ENCODE measurements at regions not wholly inside any gene's neighbourhood (a gene's known extent, or its start where the extent isn't known, plus 50 kb on each side); places are given as distances from the start of the nearest gene placed in this dataset.

DNA sequence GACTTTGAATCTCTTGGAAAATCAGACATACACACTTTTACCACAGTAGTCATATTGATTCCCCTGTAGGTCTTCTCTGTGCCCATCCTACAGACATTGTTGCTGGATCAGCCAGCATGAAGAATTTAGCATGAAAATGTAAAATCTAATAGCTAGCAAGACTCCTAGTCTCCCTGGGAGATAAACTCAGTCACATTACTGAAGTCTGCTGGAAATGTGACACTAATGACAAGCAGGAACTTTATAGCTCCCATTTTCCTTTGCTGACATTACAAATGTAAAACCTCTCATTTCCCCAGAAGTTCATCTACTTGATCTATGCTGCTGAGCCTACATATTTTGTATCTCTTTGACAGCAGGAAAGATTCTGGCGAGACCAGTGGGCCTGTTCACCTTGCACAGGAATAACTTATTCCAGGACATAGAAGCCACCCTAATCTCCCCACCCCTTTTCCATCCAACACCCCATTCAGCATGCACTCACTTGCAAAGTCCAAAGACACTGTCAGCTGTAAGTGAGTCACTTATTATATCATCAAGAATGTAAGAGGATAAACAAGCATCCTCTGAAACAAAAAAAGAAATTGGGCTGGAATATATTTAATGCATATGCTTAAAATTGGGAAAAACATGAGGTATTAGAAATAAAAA is 648.3 kb upstream of the PKDCC start:
- no peak for DNase-seq
- no peak for ATAC-seq
- intact Hi-C loops (cut with DNase I), result loop anchor here in 1 of 2 donors (5.0 kb wide), 1 partner anchor 1487 kb away; no protein-coding TSS in a partner anchor

DNA sequence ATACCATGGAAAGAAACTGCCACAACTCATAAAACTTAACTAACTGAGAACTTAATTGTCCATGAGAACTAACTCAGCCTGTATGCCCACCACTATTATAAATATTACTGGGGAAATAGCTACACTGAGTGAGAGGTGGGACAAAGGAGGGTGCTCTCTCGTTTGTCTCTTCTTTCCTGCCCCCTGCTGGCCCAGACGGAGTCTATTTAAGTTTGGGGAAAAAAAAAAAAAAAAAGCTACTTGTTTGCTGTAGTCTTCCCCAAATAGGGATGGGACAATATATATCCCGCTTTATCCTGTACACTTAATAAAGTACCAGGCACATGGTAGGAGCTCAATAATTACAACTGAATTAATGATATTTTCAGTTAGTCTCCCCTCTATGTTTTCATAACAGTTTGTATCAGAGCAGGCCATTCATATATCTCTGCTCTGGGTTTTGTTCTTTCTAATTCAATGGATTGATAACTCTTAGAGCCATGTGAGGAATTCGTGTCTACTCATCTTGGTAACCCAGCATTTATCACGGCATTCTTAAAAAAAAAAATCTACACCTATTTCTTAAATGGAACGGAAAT is 647.6 kb upstream of the PKDCC start:
- ATAC-seq (no peak), DNase-seq (no peak)
- intact Hi-C loops (cut with DNase I), result loop anchor here in 1 of 2 donors (5.0 kb wide), 1 partner anchor 1488 kb away; no protein-coding TSS in a partner anchor

DNA sequence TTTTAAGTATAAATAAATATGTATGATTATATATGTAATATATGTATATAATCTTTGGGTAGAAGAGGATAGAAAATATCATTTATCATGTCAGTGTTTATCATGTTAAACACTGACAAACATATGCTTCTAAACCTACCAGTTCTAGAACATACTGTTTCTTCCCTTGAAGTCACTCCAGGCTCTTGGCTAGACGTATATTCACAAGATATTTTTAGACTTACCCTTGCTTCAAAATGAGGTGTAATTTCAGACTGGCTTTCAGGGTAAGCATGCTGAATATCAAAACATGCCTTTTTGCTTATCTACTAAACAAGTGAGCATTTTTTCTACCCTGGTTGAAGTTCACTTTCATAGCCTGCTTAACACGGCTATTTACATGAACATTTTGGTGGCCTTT is 642.4 kb upstream of the PKDCC start:
- ATAC-seq (no peak), DNase-seq (no peak)
- intact Hi-C loops (cut with DNase I), result no loop called here

DNA sequence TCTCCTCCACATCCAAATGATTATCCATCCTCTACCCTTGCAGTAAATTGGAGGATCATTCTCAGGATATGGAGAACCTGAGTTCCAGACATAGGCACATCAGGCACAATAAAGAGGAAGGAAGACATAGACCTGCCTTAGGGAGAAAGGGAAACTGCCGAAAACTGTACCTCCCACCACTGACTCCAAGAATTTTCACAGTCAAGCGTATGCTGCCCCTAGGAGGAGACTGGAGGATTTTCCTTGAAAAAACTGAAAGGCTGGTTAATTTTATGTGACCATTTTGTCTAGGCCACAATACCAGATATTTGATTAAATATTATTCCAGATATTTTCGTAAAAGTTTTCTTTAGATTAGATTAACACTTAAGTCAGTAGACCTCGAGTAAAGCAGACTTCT is 638.5 kb upstream of the PKDCC start:
- intact Hi-C loops (cut with DNase I), result no loop called here
- ATAC-seq (no peak), DNase-seq (no peak)

DNA sequence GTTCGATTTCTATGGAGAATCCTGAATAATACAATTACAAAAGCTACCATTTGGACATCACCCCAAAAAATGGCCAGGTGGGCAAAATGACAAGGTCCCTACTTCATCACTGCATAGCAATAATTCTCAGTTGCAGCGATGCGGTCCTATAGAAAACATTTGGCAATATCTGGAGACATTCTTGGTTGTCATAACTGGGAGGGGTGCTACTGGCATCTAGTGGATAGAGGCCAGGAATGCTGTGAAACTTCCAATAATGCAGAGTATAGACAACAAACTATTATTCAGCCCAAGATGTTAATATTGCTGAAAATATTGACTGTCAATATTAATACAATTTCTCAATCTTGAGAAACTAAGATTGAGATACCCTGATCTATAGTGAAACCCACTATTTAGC is 637.8 kb upstream of the PKDCC start:
- no peak for ATAC-seq
- no peak for DNase-seq
- intact Hi-C loops (cut with DNase I), result loop anchor here (5.0 to 10.0 kb wide), 3 partner anchors 285 to 375 kb away; no protein-coding TSS in a partner anchor

DNA sequence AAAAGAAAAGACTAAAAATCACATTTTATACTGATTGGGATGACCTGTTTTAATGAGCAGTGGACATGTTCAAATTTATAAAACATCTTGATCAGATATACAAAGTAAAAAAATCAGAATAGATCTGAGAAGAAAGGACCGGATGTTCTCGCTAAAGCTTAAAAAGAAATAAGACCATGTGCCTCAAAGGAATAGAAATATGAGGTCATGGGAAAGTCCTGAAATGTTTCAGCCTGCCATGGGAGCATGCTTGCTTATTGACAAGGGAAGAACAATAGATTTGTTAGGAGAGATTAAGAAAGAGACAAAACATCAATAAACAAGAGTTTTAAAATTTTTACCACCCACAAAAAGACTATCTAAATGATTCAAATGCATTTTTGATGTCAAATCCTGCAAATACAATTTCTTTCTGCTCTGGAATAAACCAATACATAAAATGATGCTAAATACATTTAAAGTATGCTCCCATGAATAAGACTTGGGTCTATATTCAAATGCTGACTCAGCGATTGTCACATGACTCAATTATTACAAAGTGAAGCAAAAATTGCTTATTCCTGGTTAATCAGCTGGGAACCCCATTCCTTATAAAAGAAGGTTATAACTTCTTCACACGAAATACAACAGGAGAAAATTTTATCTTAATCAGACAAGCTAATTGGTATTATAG is 633.9 kb upstream of the PKDCC start:
- intact Hi-C loops (cut with DNase I), result loop anchor here (5.0 to 10.0 kb wide), 3 partner anchors 281 to 371 kb away; no protein-coding TSS in a partner anchor
- DNase-seq (no peak), ATAC-seq (no peak)

DNA sequence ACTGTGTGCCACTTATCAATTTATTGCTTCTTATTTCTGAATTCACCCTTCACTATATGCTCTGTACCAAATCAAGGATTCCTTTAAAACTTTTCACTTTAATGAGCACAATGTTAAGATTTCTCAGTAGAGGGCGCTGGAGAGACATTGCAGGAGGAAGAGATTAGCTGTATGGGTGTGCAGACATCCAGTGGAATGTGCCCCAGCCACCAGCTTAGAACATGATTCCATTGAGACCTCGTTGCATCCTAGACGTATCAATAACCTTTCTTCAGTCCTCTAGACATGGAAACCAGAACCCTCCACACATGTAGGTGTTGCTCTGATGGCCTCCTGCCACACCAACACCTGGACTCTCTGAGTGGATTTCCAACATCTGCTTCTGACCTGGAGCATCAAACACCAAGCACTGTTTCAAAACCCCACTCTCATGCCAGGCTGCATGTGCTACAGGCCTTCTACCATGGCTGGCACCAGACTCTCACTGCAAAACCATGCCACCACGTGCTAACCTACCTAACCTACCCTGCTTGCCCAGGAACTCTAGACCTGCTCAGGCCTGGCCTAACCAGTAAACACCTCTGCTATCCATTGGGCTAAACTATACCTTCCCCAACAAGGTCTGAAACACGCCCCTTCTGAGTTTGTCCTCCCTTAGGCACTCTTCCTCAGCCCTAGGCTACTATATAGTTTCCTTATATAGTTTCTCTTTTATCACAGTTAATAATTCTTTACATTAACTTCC is 633.2 kb upstream of the PKDCC start:
- ATAC-seq (no peak), DNase-seq (no peak)
- intact Hi-C loops (cut with DNase I), result loop anchor here (5.0 to 10.0 kb wide), 3 partner anchors 280 to 370 kb away; no protein-coding TSS in a partner anchor

DNA sequence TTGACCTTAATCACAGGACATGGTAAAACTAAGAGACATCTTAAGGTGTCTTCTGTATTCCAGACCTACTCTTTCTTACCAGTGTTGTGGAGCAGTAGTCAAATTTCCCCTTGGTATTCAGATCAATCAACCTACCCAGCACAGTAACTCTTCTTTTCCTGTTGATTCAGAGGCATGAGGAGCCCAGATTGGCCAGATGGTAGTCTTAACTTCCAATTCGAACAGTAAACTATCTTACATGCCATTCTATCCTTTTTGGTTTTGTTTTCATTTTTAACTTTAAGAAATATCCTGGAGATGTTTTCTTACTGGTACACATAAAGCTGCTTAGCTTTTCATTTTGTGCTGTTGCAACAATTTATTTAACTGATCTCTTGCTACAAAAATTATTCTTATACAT is 630.3 kb upstream of the PKDCC start:
- no peak for DNase-seq
- intact Hi-C loops (cut with DNase I), result loop anchor here (10.0 kb wide), 2 partner anchors 277 to 367 kb away; no protein-coding TSS in a partner anchor
- no peak for ATAC-seq

DNA sequence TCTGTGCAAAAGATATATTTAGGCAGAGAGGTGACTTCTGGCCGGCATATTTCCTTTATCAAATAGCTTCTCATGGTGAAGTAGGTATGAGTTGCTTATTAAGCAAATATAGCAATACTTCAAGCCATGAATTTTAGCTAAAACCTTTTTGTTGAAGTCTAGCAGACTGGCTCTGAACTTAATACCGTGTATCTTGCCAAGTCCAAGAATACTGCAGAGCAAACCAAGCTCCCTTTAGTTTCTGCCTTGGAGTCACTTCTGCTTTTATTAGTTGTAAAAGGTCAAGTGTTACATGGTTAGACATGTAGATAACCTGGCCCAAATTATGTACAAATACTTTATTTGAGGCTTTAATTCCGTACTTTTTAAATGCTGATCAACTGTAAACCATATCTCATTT is 627.6 kb upstream of the PKDCC start:
- ATAC-seq, result no peak
- intact Hi-C loops (cut with DNase I), result no loop called here

DNA sequence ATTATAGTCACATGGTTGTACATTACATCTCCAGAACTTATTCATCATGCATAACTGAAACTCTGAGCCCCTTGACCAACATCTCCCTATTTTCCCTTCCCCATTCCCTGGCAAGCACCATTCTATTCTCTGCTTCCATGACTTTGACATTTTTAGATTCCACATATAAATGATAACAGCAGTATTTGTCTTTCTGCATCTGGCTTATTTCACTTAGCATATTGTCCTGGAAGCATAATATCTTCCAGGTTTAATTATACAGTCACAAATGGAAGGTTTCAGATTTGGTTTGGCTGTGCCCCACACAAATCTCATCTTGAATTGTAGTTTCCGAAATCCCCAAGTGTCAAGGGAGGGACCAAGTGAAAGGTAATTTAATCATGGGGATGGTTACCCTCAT is 626.9 kb upstream of the PKDCC start:
- intact Hi-C loops (cut with DNase I), result no loop called here
- DNase-seq (no peak), ATAC-seq (no peak)

More for the DNA sequence above, 627.6 kb upstream of the PKDCC start:
- no peak for DNase-seq

DNA sequence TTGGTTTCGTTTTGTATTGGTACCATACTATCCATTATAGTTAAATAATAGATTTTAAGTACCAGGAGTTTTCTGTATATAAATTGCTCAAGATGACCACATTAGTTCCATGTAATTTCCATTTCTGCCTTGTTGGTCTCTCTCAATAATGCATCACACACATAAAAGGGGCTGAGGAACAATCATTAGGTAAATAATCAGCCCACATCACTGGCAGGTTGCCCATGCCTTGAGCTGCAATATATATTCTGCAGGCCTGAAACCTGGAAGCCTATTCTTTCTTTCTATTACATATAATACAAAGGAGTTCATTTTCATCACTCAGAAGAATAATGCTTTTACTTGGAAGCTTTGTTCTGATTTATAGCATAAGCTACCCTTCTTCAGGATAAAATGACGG is 616.1 kb upstream of the PKDCC start:
- ATAC-seq, result no peak
- DNase-seq, result no peak
- intact Hi-C loops (cut with DNase I), result no loop called here

DNA sequence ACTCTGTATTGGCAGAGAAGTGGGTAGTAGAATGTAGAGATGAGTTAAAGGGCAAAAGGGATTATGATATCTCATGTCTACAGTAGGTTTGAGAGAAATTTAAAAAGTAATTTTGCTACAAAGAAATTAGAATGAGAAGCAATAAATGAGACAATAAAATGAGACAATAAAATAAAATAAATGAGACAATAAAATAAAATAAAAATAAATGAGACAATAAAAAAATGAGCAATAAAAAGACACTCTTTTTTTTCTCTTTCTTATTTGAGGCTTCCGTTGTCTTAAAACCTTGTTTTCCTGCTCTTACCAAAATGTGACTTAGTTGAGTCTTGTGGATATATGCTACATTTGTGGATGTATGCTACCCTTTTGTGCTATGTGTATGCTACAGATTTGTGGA is 615.4 kb upstream of the PKDCC start:
- ATAC-seq (no peak), DNase-seq (no peak)
- intact Hi-C loops (cut with DNase I), result no loop called here

DNA sequence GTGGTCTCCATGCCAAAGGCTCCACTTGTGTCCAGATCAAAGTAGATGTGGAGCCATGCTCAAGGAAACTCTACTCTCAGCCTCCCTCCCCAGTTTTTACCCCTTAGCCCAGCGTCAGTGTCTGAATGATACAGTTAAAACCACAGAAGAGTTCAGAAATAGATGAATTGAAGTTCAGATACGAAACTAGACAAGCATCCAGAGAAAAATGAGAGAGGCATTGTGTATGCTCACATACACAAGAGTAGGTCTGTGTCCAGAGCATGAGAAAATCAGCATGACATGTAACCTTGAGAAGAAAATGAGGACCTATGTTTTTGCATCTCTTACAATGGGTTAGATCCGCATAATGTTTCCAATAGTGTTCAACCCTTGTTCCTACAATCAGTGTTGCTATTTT is 612.8 kb upstream of the PKDCC start:
- intact Hi-C loops (cut with DNase I), result no loop called here
- ATAC-seq (no peak), DNase-seq (no peak)

DNA sequence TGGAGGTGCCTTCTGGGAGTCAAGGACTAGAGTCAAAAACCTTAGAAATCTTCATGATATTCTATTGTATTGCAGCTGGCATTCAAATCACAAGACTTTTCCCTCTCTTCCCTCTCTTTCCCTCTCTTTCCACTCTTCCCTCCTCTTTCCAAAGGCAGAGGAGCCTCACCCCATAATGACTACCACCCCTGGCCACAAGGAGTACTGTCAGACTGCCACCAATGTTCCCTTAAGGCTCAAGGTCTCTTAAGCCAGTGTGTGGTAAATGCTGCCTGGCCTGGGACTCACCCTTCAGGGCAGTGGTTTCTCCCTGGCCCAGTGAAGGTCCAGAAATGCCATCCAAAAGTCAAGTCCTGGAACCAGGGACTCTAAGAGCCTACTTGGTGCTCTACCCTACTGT is 605.9 kb upstream of the PKDCC start:
- DNase-seq (no peak), ATAC-seq (no peak)
- intact Hi-C loops (cut with DNase I), result no loop called here

DNA sequence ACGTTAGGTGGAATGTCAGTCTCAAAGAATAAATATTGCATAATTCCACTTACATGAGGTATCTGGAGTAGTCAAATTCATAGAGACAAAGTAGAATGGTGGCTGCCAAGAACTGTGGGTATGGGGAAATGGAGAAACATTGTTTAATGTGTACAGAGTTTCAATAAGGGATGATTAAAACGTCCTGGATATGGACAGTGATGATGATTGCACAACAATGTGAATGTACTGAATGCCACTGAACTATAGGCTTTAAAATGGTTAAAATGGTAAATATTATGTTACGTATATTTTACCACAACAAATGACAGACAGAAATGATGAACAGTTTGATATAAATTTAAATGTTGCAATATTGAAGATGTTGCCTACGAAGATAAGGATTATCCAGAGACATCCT is 602.0 kb upstream of the PKDCC start:
- ATAC-seq (no peak), DNase-seq (no peak)
- intact Hi-C loops (cut with DNase I), result no loop called here

DNA sequence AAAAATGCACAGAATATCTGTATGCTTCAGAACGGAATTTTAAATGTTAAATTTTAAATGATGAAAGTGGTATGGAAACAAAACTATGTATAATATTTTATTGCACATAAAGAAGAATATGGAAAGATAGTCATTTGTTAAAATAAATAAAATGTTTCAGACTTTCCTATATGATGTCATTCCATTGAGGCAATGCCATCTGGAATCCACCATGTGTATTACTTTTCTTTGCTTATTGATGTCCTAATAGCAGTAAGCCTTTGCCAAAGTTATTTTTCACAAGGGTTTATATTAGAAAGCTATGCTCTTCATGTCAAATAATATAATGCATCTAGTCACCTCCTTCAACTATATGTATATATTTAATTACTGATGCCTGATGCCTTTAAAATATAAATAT is 601.6 kb upstream of the PKDCC start:
- DNase-seq, result no peak
- ATAC-seq, result no peak
- intact Hi-C loops (cut with DNase I), result no loop called here

DNA sequence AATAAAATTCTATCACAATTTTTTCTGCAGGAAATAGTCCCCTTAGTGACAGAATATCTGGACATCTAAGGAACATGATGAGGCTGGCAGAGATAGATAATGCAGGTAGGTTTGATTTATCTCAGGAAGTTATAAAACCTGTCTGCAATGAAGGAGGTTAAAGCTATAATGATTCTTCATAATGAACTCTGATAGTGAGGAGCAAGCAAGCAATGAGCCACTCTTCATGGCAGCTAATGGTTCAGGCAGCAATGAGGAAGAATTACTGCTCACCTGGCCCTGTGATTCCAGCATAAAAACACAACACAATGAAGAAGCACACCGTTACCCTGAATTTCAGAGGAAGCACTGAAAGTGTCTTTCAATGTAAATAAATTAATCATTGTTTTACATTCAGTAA is 599.6 kb upstream of the PKDCC start:
- ATAC-seq, result no peak
- no peak for DNase-seq
- intact Hi-C loops (cut with DNase I), result no loop called here

DNA sequence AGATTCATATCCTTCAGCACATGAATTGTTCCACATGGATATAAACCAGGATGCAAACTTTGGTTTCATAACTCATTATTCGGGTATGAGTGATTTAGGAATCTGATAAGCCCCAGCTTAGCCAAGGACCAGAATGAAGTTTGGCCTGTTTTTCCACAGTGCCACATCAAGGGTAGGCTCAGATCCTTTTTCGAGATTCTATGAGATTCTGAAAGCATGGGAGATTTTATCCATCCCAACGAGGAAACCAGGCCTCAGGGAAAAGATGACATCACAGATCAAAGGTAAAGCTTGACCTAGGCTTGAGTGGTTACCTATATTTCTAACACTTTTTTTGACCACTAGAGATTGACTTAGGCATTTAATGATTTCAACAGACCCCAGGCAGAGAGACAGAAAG is 590.8 kb upstream of the PKDCC start:
- intact Hi-C loops (cut with DNase I), result no loop called here
- no peak for DNase-seq
- no peak for ATAC-seq

DNA sequence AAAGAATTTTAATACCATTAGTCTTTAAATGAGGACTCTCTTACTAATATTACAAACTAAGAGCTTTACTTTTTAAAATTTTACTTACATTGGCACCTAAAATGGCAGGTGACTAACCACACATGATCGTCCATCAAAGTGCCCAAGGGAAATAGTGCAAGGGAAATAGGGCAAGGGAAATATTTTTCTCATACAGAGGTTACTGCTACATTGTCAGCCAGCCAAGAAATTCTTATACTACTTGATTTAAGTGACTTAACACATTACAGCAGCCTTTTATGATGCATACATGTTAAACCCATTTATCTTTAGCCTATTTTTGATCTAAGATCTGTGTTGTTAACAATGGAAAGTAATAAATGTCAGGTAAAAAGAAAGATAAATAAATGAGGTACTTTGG is 587.2 kb upstream of the PKDCC start:
- intact Hi-C loops (cut with DNase I), result no loop called here
- ATAC-seq (no peak), DNase-seq (no peak)

DNA sequence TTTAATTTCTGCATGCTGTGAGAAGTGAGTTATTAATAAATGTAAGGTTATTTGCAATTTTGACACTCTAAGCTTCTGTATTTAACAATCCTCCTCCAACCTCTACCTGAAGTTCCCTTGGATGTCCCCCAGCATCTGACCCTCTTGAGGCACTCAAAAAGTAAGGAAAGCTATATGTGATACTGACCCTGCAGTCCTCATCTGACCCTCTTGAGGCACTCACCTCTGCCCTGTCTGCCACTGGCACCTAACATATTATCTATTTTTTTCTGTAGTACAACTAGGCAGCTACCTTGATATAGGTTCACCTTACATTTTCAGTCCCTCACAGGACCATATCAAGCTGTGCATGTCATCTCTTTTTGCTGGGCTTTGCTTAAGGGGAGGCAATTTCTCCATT is 583.4 kb upstream of the PKDCC start:
- ATAC-seq (no peak), DNase-seq (no peak)
- intact Hi-C loops (cut with DNase I), result no loop called here

All from left cardiac atrium (tissue), 4 donors.